Pancreas (tissue), 10 donors: ENCODE measurements at regions not wholly inside any gene's neighbourhood (a gene's known extent, or its start where the extent isn't known, plus 50 kb on each side); places are given as distances from the start of the nearest gene placed in this dataset.

Experiments
- ATAC-seq, 4 donors: fragments of 200-7000 bp; cut with Tn5 transposase; one replicate each; pipeline versions ENCODE4 v1.8.0 to v1.9.1; 2020; ENCODE audit warnings: mild to moderate bottlenecking in 4 of 4, moderate library complexity in 4 of 4
- DNase-seq, 6 donors: peaks; one replicate each; pipeline ENCODE4 v3.0.0-alpha.2; 2020
- FAIRE-seq: peaks from 2 replicates; lab custom pipeline; 2012; peaks lifted over from hg19 to GRCh38; lab: Jason Lieb, UNC
- H3K27ac ChIP-seq, 4 donors: fragments of 200-600 bp; sonication (generic); 1 replicate in 3 of 4; 2 replicates in 1 of 4; pipeline versions ENCODE4 v1.5.0 to v1.8.0; 2020
- H3K27me3 ChIP-seq, 4 donors: fragments of 200-600 bp; one replicate each; pipeline ENCODE4 v1.8.0; 2021
- H3K36me3 ChIP-seq, 3 donors: fragments of 200-600 bp; sonication (generic) in 1 of 3; one replicate each; pipeline versions ENCODE4 v1.5.0 to v1.8.0; 2020 to 2021
- H3K4me1 ChIP-seq, 3 donors: fragments of 200-600 bp; one replicate each; pipeline ENCODE4 v1.8.0; 2021
- H3K4me3 ChIP-seq, 4 donors: fragments of 200-600 bp; sonication (generic) in 2 of 4; one replicate each; pipeline versions ENCODE4 v1.5.0 to v1.8.0; 2020 to 2021
- H3K9me3 ChIP-seq, 4 donors: fragments of 200-600 bp; one replicate each; pipeline ENCODE4 v1.8.0; 2021
- WGBS, 2 donors: extraction: QIAGEN DNeasy Blood & Tissue Kit; methylation state at CpG; one replicate each; pipeline ENCODE4 v1.1.7; 2013; 5-methylcytosine and 5-hydroxymethylcytosine counted together
- intact Hi-C, 3 donors: fragments of 100-400 bp; cut with DNase I; formaldehyde crosslinking; loops; one replicate each; pipeline versions ENCODE4 v1.11.1 to v1.14.2; 2022
- TF ChIP-seq, protein P1 (sequence below), 4 donors: fragments of 200-600 bp; sonication (generic) in 3 of 4; IDR thresholded peaks; one replicate each; pipeline versions ENCODE4 v1.5.0 to v1.8.0; 2021; ENCODE audit warnings: antibody characterized with exemption in 4 of 4
- donor health status: healthy with polysubstance abuse.
- donor health status: DM: no; HTN: no; CAD: no; lungs with moderate emphysema.
- donor health status: DM: no; HTN: no; CAD: no.
- donor health status: control.
- donor health status: control.
- donor health status: Bipolar disorder and iron deficiency.
- donor health status: DM: yes; HTN: yes; CAD: no.
- donor health status: DM: no; HTN: no; CAD: no.
- donor health status: DM: no; HTN: no; CAD: no.
- donor health status: DM: yes; HTN: yes; CAD: no.

DNA sequence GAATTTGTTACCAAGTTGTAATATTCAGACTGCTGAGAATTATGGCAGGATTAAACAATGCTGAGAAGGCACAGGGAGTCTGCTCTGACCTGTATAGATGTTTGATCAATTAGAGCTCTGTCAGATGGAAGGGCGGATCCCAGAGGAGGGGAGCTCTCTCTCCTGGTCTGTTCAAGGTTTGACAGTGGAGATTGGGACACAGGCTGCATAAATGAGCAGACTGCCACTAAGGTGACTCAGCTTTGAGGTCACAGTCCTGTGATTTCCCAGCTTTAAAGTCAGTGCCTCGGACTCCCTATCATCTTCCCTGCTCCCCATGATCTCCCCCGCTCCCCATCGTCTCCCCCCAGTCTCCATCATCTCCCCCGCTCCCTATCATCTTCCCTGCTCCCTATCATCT, 59.2 kb upstream of the SLC22A23 start:
- Histone ChIP-seq H3K36me3 (no peaks in the 10 kb centered on the region), H3K27ac (no peak overlapping the region), H3K27me3 (no peaks in the 10 kb centered on the region), H3K9me3 (no peaks in the 10 kb centered on the region), H3K4me3 (no peak overlapping the region), H3K4me1 (no peaks in the 10 kb centered on the region)
- intact Hi-C loops: loop anchor here in 1 of 3 donors (10.0 kb wide), 1 partner anchor 241 kb away; no protein-coding TSS in a partner anchor
- ATAC-seq (no peak), FAIRE-seq (no peak), DNase-seq (no peak)
- 79 to 88% methylated on average over 4 to 5 of the region's 5 CpGs for WGBS, 2 donors
- TF ChIP-seq, protein P1, sequence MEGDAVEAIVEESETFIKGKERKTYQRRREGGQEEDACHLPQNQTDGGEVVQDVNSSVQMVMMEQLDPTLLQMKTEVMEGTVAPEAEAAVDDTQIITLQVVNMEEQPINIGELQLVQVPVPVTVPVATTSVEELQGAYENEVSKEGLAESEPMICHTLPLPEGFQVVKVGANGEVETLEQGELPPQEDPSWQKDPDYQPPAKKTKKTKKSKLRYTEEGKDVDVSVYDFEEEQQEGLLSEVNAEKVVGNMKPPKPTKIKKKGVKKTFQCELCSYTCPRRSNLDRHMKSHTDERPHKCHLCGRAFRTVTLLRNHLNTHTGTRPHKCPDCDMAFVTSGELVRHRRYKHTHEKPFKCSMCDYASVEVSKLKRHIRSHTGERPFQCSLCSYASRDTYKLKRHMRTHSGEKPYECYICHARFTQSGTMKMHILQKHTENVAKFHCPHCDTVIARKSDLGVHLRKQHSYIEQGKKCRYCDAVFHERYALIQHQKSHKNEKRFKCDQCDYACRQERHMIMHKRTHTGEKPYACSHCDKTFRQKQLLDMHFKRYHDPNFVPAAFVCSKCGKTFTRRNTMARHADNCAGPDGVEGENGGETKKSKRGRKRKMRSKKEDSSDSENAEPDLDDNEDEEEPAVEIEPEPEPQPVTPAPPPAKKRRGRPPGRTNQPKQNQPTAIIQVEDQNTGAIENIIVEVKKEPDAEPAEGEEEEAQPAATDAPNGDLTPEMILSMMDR (IDR thresholded peaks at IDR 0.05): no peak

DNA sequence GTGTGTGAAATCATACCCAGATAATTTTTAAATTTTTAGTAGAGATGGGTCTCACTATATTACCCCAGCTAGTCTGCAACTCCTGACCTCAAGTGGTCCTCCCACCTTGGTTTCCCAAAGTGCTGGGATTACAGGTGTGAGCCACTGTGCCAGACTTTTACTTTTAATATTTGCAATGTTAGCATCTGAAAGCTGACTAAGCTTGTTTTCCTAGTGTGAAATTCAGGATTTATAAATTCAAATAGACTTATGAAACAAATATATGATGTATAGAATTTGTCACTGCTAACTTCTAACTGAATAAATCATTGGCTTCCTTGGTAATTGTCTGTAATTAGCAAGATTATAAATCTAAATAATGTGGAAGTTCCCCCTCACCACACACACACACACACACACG, 58.8 kb upstream of the SLC22A23 start:
- Histone ChIP-seq H3K4me3 (no peak overlapping the region), H3K4me1 (no peaks in the 10 kb centered on the region), H3K9me3 (no peaks in the 10 kb centered on the region), H3K36me3 (no peaks in the 10 kb centered on the region), H3K27me3 (no peaks in the 10 kb centered on the region), H3K27ac (no peak overlapping the region)
- TF ChIP-seq, protein P1 (IDR thresholded peaks at IDR 0.05): no peak
- intact Hi-C loops: loop anchor here in 1 of 3 donors (10.0 kb wide), 1 partner anchor 241 kb away; no protein-coding TSS in a partner anchor
- 50 to 68% methylated on average over 1 of the region's 1 CpG for WGBS, 2 donors
- ATAC-seq (no peak), FAIRE-seq (no peak), DNase-seq (no peak)

DNA sequence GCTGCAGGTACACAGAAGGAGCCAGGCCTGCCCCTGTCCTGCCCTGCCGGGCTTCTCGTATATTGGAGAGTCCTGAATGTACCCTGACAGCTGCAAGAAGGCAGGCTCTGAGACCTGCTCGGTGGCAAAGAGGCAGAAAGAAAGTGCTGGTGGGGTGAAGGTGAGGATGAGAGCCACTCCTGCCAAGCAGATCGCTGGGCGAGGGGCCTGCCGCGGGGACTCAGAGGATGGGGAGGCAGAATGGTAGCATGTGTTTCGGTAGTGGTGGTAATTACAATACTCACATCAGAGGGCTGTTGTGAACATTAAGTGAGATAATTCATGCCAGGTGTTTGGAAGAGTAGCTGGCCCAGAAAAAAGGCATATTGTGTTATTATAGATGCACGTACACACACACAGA, 56.6 kb upstream of the SLC22A23 start:
- no peak overlapping the region for H3K4me3 ChIP-seq
- TF ChIP-seq, protein P1 (IDR thresholded peaks at IDR 0.05): no peak
- DNase-seq: no peak
- no peaks in the 10 kb centered on the region for H3K36me3 ChIP-seq
- WGBS, 2 donors: 87 to 89% methylated on average over 9 of the region's 9 CpGs
- no peaks in the 10 kb centered on the region for H3K9me3 ChIP-seq
- H3K4me1 ChIP-seq: no peaks in the 10 kb centered on the region
- no peak for ATAC-seq
- FAIRE-seq: no peak
- H3K27ac ChIP-seq: no peak overlapping the region
- no peaks in the 10 kb centered on the region for H3K27me3 ChIP-seq
- intact Hi-C loops: loop anchor here in 1 of 3 donors (10.0 kb wide), 1 partner anchor 239 kb away; no protein-coding TSS in a partner anchor

DNA sequence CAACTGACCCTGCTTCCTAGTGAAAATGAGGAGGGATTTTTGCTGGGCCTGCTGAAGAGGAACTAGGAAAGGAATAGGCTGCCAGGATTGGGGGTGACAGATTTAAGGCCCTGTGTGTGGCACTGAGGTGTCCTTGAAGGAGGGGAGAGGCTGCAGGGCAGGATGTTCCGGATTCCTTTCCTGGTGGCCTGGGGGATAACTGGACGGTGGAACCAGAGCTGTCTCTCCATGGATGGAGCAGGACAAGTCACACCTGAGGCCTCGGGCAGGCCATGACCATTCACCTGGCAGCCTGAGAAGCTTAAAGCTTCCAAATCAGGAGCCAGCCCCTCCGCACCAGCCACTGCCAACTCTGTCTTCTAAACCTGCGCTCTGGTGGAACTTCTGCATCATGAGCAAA, 56.0 kb upstream of the SLC22A23 start:
- WGBS, 2 donors: 78 to 84% methylated on average over 5 of the region's 5 CpGs
- TF ChIP-seq, protein P1 (IDR thresholded peaks at IDR 0.05): no peak
- FAIRE-seq: no peak

DNA sequence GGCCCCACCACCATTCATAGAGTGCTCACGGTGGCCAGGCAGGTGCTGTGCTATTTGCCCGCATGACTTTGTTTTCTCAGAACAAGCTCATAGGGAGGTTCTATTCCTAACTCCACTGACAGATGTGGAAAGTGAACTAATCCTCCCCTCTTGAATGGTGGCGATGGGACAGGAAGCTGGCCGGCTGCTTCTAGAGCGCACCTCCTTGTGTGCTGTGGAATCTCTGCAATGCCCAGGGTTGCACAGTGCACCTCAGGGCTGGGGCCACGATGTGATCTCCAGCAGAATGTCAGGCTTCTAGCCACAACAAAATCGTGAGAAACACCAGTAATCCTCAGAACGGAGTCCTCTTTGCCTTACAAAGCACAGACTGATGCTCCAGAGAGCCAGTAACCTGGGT, 53.8 kb upstream of the SLC22A23 start:
- intact Hi-C loops: loop anchor here in 1 of 3 donors (10.0 kb wide), 1 partner anchor 236 kb away; no protein-coding TSS in a partner anchor
- 72% methylated on average over 8 of the region's 8 CpGs for WGBS, 2 donors
- DNase-seq: no peak
- no peak overlapping the region for H3K27ac ChIP-seq
- H3K4me3 ChIP-seq: no peak overlapping the region
- no peaks in the 10 kb centered on the region for H3K4me1 ChIP-seq
- TF ChIP-seq, protein P1 (IDR thresholded peaks at IDR 0.05): no peak
- ATAC-seq: no peak
- FAIRE-seq: no peak
- no peaks in the 10 kb centered on the region for H3K27me3 ChIP-seq
- no peaks in the 10 kb centered on the region for H3K9me3 ChIP-seq
- H3K36me3 ChIP-seq: no peaks in the 10 kb centered on the region

More for the DNA sequence above, 56.0 kb upstream of the SLC22A23 start:
- no peaks in the 10 kb centered on the region for H3K36me3 ChIP-seq
- no peaks in the 10 kb centered on the region for H3K27me3 ChIP-seq
- DNase-seq (no peak), ATAC-seq (no peak)
- H3K9me3 ChIP-seq: no peaks in the 10 kb centered on the region
- intact Hi-C loops: loop anchor here in 1 of 3 donors (10.0 kb wide), 1 partner anchor 238 kb away; no protein-coding TSS in a partner anchor
- H3K27ac ChIP-seq: no peak overlapping the region
- no peaks in the 10 kb centered on the region for H3K4me1 ChIP-seq
- H3K4me3 ChIP-seq: no peak overlapping the region
